Motor neuron (in vitro differentiated cells): ENCODE measurements at regions not wholly inside any gene's neighbourhood (a gene's known extent, or its start where the extent isn't known, plus 50 kb on each side); places are given as distances from the start of the nearest gene placed in this dataset.

ENCODE experiments used
- ATAC-seq, 8 experiments: fragments of 200-7000 bp; cut with Tn5 transposase; replicated peaks in 6 of 8; 2 replicates each; pipeline ENCODE4 v1.8.0; 2021; ENCODE audit warnings: mild to moderate bottlenecking in 8 of 8, moderate library complexity in 8 of 8
- H3K27ac ChIP-seq, 2 donors: fragments of 250-450 bp; sonication (Bioruptor Pico); 2 replicates each; pipeline ENCODE4 v1.9.0; 2021; ENCODE audit warnings: antibody characterized with exemption in 2 of 2, mild to moderate bottlenecking in 2 of 2, moderate library complexity in 1 of 2
- H3K4me1 ChIP-seq, 2 donors: fragments of 250-450 bp; sonication (Bioruptor Pico); replicated peaks in 1 of 2; 2 replicates each; pipeline ENCODE4 v1.6.1; 2021; ENCODE audit warnings: antibody characterized with exemption in 2 of 2, mild to moderate bottlenecking in 2 of 2, moderate library complexity in 1 of 2
- H3K4me3 ChIP-seq, 5 donors: fragments of 250-450 bp; sonication (Bioruptor Pico); 2 replicates each; pipeline ENCODE4 v1.9.0; 2021; ENCODE audit warnings: antibody characterized with exemption in 5 of 5, mild to moderate bottlenecking in 5 of 5, moderate library complexity in 4 of 5
- WGBS, 10 experiments: fragments of 450-650 bp; shearing (Covaris generic); methylation state at CpG; one replicate each; pipeline ENCODE4 v1.0.0; 2022; 5-methylcytosine and 5-hydroxymethylcytosine counted together
- in situ Hi-C, 9 experiments: fragments of 400-800 bp; cut with MboI; loops; one replicate each; pipeline ENCODE4 v1.15.0; 2021; ENCODE audit warnings: low sequenced_read_pairs in 9 of 9, low pct_unique_long_range_greater_than_20kb in 2 of 9; ENCODE audit not compliant: unreplicated experiment in 9 of 9

DNA sequence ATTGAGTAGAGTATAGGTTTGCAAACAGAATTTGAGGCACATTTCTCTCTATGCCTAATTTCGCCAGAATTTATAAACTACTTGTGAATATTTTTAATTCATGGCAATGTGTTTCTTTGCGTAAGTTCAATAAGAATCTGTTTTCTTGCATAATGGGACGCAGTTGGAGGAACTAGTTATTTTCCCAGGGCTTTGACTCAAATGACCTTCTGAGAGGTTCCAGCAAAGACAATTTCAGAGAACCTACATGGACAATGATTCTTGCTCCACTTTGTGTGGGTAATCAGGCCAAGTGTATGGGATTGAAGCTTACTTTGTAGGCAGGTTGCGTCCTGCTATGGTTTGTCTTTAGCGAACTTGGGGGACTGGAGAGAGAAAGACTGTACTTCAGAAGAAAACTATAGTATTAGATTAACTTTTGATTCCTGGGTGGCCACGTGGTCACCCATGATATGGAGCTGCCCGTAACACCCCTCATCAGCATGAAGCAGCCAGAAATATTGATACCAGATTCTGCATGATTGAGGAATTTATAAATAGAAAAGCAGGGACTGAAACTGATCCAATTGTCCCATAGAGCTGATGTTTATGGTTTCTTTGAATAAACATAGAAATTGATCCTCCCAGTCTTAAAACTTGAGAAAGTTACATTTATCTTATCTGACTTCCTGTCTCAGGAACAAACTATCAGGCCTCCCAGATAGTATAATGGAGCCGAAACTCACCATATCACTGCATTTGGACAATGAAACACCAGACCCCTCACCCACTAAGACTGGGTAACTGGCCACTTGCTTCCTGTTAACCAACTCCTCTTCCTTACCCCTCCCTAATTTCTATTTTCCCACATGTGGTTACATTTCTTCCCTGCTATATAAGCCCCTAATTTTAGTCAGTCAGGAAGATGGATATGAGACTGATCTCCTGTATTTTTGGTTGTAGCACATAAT, 815.3 kb upstream of the HS6ST1 start:
- in situ Hi-C loops = no loop called here
- Histone ChIP-seq H3K27ac (no peak overlapping the region), H3K4me3 (no peak overlapping the region), H3K4me1 (no peaks in the 10 kb centered on the region)
- 26 to 96% (median 72%) methylated on average over 3 to 8 of the region's 8 CpGs for WGBS, 10 experiments
- no peak for ATAC-seq

DNA sequence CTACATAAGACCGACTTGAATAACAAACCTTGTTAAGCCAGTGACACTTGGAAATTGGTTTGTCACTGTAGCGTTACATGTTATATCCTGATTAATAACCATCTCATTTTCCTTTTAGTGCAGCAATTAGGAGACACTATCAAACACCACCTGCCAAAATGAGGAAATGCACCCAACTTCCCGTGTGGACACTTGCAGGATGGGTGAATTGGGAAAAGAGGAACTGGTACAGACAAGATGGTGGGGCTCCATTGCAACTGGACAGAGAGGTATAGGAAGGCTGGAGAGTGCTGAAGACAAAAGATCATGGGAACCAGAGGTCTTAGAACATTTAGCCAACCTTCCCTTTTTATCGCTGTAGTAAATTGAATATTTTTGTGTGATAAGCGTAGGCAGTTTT, 816.3 kb upstream of the HS6ST1 start:
- H3K27ac ChIP-seq = no peak overlapping the region
- WGBS, 10 experiments = 14 to 100% (median 90%) methylated on average over 2 to 5 of the region's 5 CpGs
- ATAC-seq = no peak
- no peak overlapping the region for H3K4me3 ChIP-seq
- H3K4me1 ChIP-seq = no peaks in the 10 kb centered on the region
- in situ Hi-C loops = no loop called here

DNA sequence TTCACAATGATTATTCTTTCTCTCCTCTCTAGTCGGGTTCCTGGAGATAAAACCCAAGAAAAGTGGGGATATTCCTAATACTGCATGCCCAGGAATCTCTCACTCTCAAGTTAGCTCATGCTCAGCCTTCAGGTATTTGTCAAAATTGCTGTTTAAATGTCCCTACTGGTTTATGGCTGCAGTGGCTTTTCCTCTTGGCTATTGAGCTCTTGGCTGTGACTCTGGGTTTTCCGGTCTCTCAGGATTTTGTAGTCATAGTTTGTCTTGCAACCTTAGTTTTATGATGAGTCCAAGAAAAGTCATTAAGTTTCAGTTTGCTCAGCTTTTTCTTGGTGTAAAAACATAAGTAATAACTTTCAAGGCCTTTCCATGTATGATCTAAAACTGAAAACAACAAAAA, 820.7 kb upstream of the HS6ST1 start:
- H3K4me3 ChIP-seq = no peak overlapping the region
- H3K4me1 ChIP-seq = no peaks in the 10 kb centered on the region
- in situ Hi-C loops = no loop called here
- ATAC-seq = no peak
- H3K27ac ChIP-seq = no peak overlapping the region
- 0 to 100% (median 72%) methylated on average over 1 to 2 of the region's 2 CpGs; no CpG with 5 or more reads in 1 of the 10 experiments for WGBS, 10 experiments

DNA sequence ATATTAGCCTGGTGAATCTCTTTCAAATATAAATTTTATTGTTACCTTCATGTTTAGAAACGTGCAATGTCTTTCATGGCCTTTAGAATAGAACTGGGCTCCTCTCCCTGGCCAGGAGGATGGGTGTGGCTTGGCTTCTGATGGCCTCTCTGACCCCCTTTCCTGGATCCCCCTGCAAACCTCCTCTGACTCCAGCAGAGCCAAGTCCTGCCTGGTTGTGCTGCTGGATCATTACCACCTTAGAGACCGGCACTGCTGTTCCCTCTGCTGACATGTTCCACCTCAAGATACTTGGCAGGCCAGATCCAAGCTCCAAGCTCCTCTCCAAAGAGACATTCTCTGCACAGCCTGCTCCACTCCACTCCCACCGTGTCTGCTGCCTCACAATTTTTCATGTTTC, 823.8 kb upstream of the HS6ST1 start:
- ATAC-seq = no peak
- no peak overlapping the region for H3K27ac ChIP-seq
- no peaks in the 10 kb centered on the region for H3K4me1 ChIP-seq
- in situ Hi-C loops = no loop called here
- WGBS, 10 experiments = 0 to 85% (median 50%) methylated on average over 1 to 3 of the region's 3 CpGs; no CpG with 5 or more reads in 3 of the 10 experiments
- H3K4me3 ChIP-seq = no peak overlapping the region

DNA sequence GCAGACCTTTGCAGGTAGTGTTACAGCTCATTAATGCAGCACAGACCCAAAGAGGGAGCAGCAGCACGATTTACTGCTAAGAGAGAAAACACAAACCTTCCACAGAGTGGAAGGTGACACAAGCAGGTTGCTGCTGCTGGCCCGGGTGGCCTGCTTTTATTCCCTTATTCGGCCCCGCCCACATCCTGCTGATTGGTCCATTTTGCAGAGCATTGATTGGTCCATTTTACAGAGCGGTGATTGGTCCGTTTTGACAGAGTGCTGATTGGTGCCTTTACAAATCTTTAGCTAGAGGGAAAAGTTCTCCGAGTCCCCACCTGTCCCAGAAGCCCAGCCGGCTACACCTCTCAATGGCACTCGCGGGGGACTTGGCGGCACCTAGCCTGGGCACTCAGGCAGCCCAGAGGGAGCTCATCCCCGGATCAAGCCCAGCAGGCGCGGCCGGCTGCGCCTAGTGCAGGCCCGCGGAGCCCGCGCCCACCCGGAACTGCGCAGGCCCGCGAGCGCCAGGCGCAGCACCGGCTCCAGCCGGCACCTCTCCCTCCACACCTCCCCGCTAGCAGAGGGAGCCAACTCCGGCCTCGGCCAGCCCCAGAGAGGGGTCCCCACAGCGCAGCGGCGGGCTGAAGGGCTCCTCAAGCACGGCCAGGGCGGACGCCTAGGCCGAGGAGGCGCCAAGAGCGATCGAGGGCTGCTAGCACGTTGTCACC, 825.6 kb upstream of the HS6ST1 start:
- 76 to 92% (median 80%) methylated on average over 1 to 14 of the region's 42 CpGs; no CpG with 5 or more reads in 5 of the 10 experiments for WGBS, 10 experiments
- Histone ChIP-seq H3K4me3 (no peak overlapping the region), H3K27ac (no peak overlapping the region), H3K4me1 (no peaks in the 10 kb centered on the region)
- ATAC-seq = no peak
- in situ Hi-C loops = no loop called here

GRCh38 chr2:129152514-129152913, 827.0 kb upstream of the RAB6C start:
- in situ Hi-C loops = no loop called here
- 0 to 100% (median 68%) methylated on average over 1 of the region's 1 CpG; no CpG with 5 or more reads in 6 of the 10 experiments for WGBS, 10 experiments
- ATAC-seq = no peak
- no peak overlapping the region for H3K27ac ChIP-seq
- no peaks in the 10 kb centered on the region for H3K4me1 ChIP-seq
- H3K4me3 ChIP-seq = no peak overlapping the region

GRCh38 chr2:129160879-129161278, 818.6 kb upstream of the RAB6C start:
- H3K4me1 ChIP-seq = peaks cover 3 to 7% of the 10 kb centered on the region in 2 donors
- H3K27ac ChIP-seq = peak overlapping the region in 1 of 2 donors; percentile 41
- H3K4me3 ChIP-seq = no peak overlapping the region
- in situ Hi-C loops = no loop called here
- ATAC-seq = peak in 1 of 8 experiments; percentile 21
- WGBS, 10 experiments = 11 to 100% (median 95%) methylated on average over 1 to 3 of the region's 4 CpGs; no CpG with 5 or more reads in 5 of the 10 experiments

GRCh38 chr2:129164220-129164949, 815.1 kb upstream of the RAB6C start:
- Histone ChIP-seq H3K27ac (no peak overlapping the region), H3K4me3 (no peak overlapping the region), H3K4me1 (peaks cover 3 to 7% of the 10 kb centered on the region in 2 donors)
- 0 to 87% (median 54%) methylated on average over 1 to 5 of the region's 6 CpGs; no CpG with 5 or more reads in 2 of the 10 experiments for WGBS, 10 experiments
- in situ Hi-C loops = no loop called here
- ATAC-seq = no peak

- in situ Hi-C loops = no loop called here
- Histone ChIP-seq H3K4me3 (no peak overlapping the region), H3K27ac (no peak overlapping the region), H3K4me1 (peaks cover 1 to 4% of the 10 kb centered on the region in 2 donors)
- peak in 2 of 8 experiments; percentile 51 to 74 for ATAC-seq
Measured at GRCh38 chr2:129165006-129165405, 814.5 kb upstream of the RAB6C start.

GRCh38 chr2:129167456-129167855, 812.0 kb upstream of the RAB6C start:
- ATAC-seq = no peak
- H3K4me3 ChIP-seq = no peak overlapping the region
- in situ Hi-C loops = no loop called here
- no peaks in the 10 kb centered on the region for H3K4me1 ChIP-seq
- H3K27ac ChIP-seq = no peak overlapping the region
- WGBS, 10 experiments = 0 to 100% (median 60%) methylated on average over 1 of the region's 1 CpG; no CpG with 5 or more reads in 1 of the 10 experiments

DNA sequence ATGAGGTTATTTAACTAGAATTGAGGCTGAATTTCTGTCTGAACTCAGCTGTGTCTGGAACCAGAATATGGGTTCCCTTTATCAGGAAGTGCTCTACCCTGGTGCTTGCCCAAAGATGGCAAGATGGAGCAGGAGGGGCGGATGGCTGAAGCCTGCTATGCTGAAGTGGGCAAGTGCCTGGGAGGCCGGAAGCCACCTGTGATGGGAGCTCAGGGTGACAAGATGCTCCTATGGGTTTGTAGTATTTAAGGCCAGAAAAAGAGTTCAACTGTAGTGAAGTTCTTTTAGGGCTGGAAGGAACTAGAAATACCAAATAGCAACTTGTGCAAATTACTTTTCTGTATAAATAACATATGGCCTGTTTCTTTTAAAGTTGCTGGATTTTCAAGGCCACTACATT, 808.9 kb upstream of the RAB6C start:
- 0 to 100% (median 83%) methylated on average over 1 to 2 of the region's 2 CpGs; no CpG with 5 or more reads in 3 of the 10 experiments for WGBS, 10 experiments
- in situ Hi-C loops = no loop called here
- Histone ChIP-seq H3K4me1 (no peaks in the 10 kb centered on the region), H3K4me3 (no peak overlapping the region), H3K27ac (no peak overlapping the region)
- ATAC-seq = no peak

DNA sequence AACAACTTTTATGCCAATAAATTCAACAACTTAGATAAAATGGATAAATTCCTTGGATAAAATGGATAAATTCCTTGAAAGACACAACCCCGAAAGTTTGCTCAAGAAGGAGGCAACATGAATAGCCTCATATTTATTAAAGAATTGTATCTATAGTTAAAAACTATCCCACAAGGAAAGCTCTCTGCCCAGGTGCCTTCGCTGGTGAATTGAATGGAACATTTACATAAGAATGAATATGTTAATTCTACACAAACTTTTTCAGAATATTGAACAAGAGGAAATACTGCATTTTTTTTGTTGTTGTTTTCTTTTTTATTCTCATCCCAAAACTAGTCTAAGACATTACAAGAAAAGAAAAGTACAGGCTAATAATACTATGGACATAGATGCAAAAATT, 805.3 kb upstream of the RAB6C start:
- no peak for ATAC-seq
- Histone ChIP-seq H3K4me3 (no peak overlapping the region), H3K4me1 (no peaks in the 10 kb centered on the region), H3K27ac (no peak overlapping the region)
- in situ Hi-C loops = no loop called here
- 0 to 68% (median 50%) methylated on average over 1 to 2 of the region's 2 CpGs for WGBS, 10 experiments

- 0 to 100% (median 90%) methylated on average over 1 to 2 of the region's 2 CpGs; no CpG with 5 or more reads in 1 of the 10 experiments for WGBS, 10 experiments
- H3K4me1 ChIP-seq = no peaks in the 10 kb centered on the region
Measured at GRCh38 chr2:129175051-129175450, 804.4 kb upstream of the RAB6C start.

More at GRCh38 chr2:129175051-129175450, 804.4 kb upstream of the RAB6C start:
- in situ Hi-C loops = no loop called here
- Histone ChIP-seq H3K27ac (no peak overlapping the region), H3K4me3 (no peak overlapping the region)
- no peak for ATAC-seq
